Fibroblast of pulmonary artery (primary cell): ENCODE measurements at regions not wholly inside any gene's neighbourhood (a gene's known extent, or its start where the extent isn't known, plus 50 kb on each side); places are given as distances from the start of the nearest gene placed in this dataset.

Source experiments
- DNase-seq: peaks from one replicate; pipeline ENCODE4 v3.0.0-alpha.2; 2010; ENCODE audit warnings: low read depth
- H3K4me3 ChIP-seq: replicated peaks from 2 replicates; pipeline ENCODE4 v1.5.1; 2011; ENCODE audit warnings: low read depth, mild to moderate bottlenecking, control low read depth, low read length, moderate library complexity
- TF ChIP-seq, protein P1 (sequence below): IDR thresholded peaks from 2 replicates; pipeline ENCODE4 v1.5.1; 2011; ENCODE audit warnings: mild to moderate bottlenecking, control low read depth, low read length, inconsistent platforms; ENCODE audit errors: missing control alignments

DNA sequence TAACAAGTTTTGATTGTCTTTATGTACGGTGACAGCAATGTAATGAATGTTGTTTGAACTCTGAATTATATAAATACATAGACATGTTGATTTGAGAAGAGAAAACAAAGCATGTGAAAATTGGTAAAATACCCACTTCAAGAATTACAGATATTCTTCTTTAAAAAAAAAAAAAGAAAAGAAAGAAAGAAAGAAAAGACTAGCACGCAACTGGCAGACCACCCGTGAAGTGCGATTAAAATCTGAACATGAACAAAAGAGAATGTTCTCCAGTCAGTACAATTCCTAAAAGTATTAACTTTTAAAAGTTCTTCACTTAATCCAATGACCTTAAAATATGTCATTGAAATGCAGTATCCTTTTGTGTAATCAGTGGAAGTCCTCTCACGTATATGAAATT, 434.9 kb downstream of the TFAP2A start:
- TF ChIP-seq, protein P1, sequence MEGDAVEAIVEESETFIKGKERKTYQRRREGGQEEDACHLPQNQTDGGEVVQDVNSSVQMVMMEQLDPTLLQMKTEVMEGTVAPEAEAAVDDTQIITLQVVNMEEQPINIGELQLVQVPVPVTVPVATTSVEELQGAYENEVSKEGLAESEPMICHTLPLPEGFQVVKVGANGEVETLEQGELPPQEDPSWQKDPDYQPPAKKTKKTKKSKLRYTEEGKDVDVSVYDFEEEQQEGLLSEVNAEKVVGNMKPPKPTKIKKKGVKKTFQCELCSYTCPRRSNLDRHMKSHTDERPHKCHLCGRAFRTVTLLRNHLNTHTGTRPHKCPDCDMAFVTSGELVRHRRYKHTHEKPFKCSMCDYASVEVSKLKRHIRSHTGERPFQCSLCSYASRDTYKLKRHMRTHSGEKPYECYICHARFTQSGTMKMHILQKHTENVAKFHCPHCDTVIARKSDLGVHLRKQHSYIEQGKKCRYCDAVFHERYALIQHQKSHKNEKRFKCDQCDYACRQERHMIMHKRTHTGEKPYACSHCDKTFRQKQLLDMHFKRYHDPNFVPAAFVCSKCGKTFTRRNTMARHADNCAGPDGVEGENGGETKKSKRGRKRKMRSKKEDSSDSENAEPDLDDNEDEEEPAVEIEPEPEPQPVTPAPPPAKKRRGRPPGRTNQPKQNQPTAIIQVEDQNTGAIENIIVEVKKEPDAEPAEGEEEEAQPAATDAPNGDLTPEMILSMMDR, result no peak
- no peak for DNase-seq
- H3K4me3 ChIP-seq, result no peak overlapping the region

DNA sequence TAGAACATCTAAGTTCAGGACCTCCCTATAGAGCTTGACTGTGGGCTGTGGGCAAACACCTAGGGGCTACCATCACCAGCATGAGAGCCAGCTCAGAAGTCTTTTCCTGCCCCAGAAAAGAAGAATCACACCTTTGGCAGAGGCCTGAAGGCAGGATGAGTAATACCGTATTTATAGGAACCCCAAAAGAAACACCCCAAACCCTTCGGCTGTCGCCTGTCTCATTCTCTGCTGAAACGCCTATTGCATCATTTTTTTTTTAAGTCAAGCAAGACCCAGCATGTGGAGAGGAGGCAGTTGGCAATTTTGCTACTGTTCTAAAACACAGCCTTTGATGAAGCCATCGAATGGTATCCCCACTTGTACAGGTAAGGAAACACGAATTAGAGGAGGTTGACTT, 436.4 kb downstream of the TFAP2A start:
- TF ChIP-seq, protein P1, result no peak
- no peak for DNase-seq

DNA sequence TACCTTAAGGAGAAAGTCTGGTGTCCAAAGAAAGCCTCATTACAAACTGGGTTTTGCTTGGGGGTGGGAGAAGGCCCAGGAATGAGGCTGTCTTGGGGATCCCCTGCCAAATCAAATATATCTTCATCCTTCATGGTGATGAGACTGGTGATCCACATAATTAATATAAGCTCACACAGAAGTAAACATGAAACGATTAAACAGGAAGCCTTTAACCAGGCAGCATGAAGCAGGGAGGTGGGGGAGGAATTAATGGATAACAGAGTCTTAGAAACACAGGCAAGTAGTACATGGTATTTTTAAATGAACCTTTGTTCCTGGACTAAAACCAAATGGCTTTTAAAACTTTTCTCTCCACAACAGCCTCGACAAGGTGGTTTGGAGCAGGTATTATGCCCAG, 437.5 kb downstream of the TFAP2A start:
- no peak for DNase-seq
- TF ChIP-seq, protein P1, result no peak
- H3K4me3 ChIP-seq, result no peak overlapping the region

More for the DNA sequence above, 436.4 kb downstream of the TFAP2A start:
- no peak overlapping the region for H3K4me3 ChIP-seq

DNA sequence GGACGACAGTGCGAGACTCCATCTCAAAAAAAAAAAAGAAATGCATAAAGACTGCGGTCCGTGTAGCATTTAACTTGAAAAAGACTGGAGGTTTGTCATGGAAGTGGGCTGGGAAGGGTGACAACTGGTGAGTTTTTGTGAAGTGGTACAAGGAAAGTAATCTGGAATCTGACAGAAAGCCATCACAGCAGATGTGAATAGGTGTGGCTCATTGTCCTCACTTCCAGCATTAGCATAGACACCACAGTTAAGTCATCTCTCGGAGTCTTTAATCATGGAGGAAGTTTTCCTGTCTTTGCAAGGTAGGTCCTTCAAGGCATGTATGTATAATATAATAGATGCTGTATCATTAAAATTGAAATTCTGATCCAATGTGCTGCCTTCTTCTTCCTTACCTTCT, 453.2 kb downstream of the TFAP2A start:
- DNase-seq, result no peak
- TF ChIP-seq, protein P1, result no peak
- H3K4me3 ChIP-seq, result no peak overlapping the region

DNA sequence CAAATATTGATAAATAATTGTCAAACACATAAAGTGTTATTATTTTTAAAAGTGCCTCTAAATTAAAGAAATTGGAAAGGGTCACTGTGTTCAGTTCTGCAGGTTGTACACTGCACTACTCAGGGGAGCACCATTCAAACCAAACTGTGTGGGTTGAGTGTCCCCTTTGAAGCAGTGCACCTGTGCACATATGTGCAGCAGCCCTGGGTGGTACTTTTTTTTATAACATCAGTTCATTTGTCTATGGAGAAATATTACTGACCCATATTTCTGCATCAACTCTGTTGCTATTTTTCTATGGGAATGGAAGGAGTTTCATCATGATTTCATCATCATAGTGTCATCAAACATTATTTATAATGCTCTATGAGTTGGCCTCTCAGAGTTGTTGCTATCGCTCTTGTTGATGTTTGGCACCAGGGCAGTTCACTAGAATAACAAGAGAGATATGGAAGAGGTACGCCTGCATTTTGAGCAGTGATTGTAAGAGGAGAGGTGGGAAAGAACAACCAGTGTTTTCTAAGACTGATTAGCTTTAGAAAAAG, 457.6 kb downstream of the TFAP2A start:
- no peak overlapping the region for H3K4me3 ChIP-seq
- TF ChIP-seq, protein P1, result no peak
- DNase-seq, result no peak

DNA sequence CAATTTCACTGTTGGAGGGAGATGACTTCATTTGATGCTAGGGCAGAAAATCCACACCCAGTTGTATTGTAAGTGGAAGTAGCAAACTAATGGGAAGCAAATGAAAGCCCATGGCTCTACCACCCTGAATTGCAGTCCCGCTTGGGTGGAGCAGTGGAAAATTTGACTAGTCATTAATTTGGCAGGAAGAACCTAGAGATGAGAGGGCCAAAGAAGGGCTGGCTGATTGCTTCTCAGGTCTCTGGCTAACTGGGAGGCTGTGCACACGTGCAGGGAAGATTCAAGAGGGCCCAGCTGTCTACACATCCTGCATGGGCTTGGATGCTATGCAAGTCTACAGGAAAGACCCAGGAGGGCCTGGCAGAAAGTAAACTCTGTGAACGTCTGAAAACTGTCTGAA, 466.2 kb downstream of the TFAP2A start:
- no peak for DNase-seq
- H3K4me3 ChIP-seq, result no peak overlapping the region
- TF ChIP-seq, protein P1, result no peak

DNA sequence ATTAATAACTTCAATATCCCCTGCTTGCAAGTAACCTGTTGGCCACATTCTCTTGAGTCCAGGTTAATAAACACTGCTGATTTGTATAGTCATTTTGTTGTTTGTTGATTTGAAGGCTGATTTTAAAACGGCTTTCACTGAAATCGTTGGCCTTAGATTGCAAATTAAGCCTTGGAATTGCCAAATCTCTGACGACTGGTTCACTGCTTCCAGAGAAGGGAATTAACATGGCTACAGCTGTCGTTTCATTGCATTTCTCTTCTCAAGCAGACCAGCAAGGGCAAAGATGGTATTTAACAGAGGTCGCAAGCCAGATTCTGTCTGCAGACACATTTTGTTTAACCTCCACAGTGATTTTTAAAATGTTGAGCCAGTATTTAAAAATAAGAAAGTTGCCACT, 470.9 kb downstream of the TFAP2A start:
- H3K4me3 ChIP-seq, result no peak overlapping the region
- DNase-seq, result no peak

More for the DNA sequence above, 470.9 kb downstream of the TFAP2A start:
- TF ChIP-seq, protein P1, result no peak
